K562 (cell line): ENCODE measurements at regions not wholly inside any gene's neighbourhood (a gene's known extent, or its start where the extent isn't known, plus 50 kb on each side); places are given as distances from the start of the nearest gene placed in this dataset.

Experiments used
- ATAC-seq: fragments of 200-7000 bp; cut with Tn5 transposase; 3 replicates; pipeline ENCODE4 v1.9.1; 2020; ENCODE audit warnings: moderate library complexity
- BruUV-seq: library from RNA; stranded (reverse); fragments of 400-500 nt; replicated peaks from 2 replicates; lab custom pipeline; 2021; lab: Mats Ljungman, UMichigan
- CTCF ChIA-PET: fragments of 300-600 bp; formaldehyde crosslinking; extraction: SDS; loops from one replicate; lab custom pipeline; 2021; ENCODE audit warnings: low intra/inter-chr PET ratio; lab: Yijun Ruan, JAX
- POLR2A ChIA-PET: fragments of 300-600, 350-650 bp; sonication (Branson Sonifier 250); formaldehyde crosslinking; extraction: SDS; loops from one replicate; lab custom pipeline; 2021; ENCODE audit warnings: antibody characterized with exemption, inconsistent platforms; lab: Yijun Ruan, JAX
- DNase-seq, 4 experiments: peaks; one replicate each; pipeline versions ENCODE4 v3.0.0 to v3.0.0-alpha.2; 2011 to 2018; ENCODE audit warnings: low spot score in 3 of 4, mixed read lengths in 3 of 4; ENCODE audit errors: extremely low read depth in 1 of 4
- FAIRE-seq: peaks from 2 replicates; lab custom pipeline; 2011; peaks lifted over from hg19 to GRCh38; lab: Jason Lieb, UNC
- H2AFZ ChIP-seq: 2 replicates; pipeline ENCODE4 v1.6.0; 2011; ENCODE audit warnings: low read depth, low read length, control low read depth, inconsistent platforms
- H3K27ac ChIP-seq: fragments of 200-600 bp; 3 replicates; pipeline ENCODE4 v1.8.0; 2011; ENCODE audit warnings: low read depth, mild to moderate bottlenecking, control low read depth, inconsistent platforms, low read length, moderate library complexity, mixed read lengths; ENCODE audit errors: extremely low read depth
- H3K27me3 ChIP-seq, 2 experiments: fragments of 300-600 bp in 1 of 2; 2 replicates in 1 of 2; 3 replicates in 1 of 2; pipeline versions ENCODE4 v1.6.0 to v1.8.0; 2011; ENCODE audit warnings: inconsistent platforms in 2 of 2, low read length in 2 of 2, mild to moderate bottlenecking in 1 of 2, mixed read lengths in 1 of 2, moderate library complexity in 1 of 2; ENCODE audit not compliant: control insufficient read depth in 2 of 2, insufficient read depth in 2 of 2
- H3K36me3 ChIP-seq: fragments of 300-600 bp; 3 replicates; pipeline ENCODE4 v1.8.0; 2011; ENCODE audit warnings: mild to moderate bottlenecking, low read length, inconsistent platforms; ENCODE audit not compliant: control insufficient read depth, insufficient read depth
- H3K4me1 ChIP-seq, 2 experiments: fragments of 200-600 bp in 1 of 2; replicated peaks in 1 of 2; 2 replicates in 1 of 2; 3 replicates in 1 of 2; pipeline versions ENCODE4 v1.5.1 to v1.8.0; 2011; ENCODE audit warnings: inconsistent platforms in 2 of 2, low read length in 2 of 2, mild to moderate bottlenecking in 1 of 2, mixed read lengths in 1 of 2, moderate library complexity in 1 of 2; ENCODE audit not compliant: control insufficient read depth in 2 of 2, insufficient read depth in 2 of 2
- H3K4me2 ChIP-seq: 2 replicates; pipeline ENCODE4 v1.6.1; 2011; ENCODE audit warnings: low read length, control low read depth, inconsistent platforms, mixed read lengths; ENCODE audit not compliant: insufficient read depth
- H3K4me3 ChIP-seq: fragments of 200-600 bp; sonication (generic), shearing (Covaris generic); 2 replicates; pipeline ENCODE4 v1.5.1; 2016; ENCODE audit warnings: control low read depth, inconsistent platforms
- H3K79me2 ChIP-seq: fragments of 200-600 bp; 3 replicates; pipeline ENCODE4 v1.8.0; 2011; ENCODE audit warnings: low read length, inconsistent platforms; ENCODE audit not compliant: control insufficient read depth, insufficient read depth
- H3K9ac ChIP-seq, 2 experiments: 2 replicates each; pipeline versions ENCODE4 v1.6.0 to v1.6.1; 2011; ENCODE audit warnings: low read depth in 2 of 2, low read length in 2 of 2, control low read depth in 1 of 2, inconsistent platforms in 1 of 2, mild to moderate bottlenecking in 1 of 2, mixed read lengths in 1 of 2; ENCODE audit not compliant: insufficient read depth in 1 of 2
- H3K9me1 ChIP-seq: one replicate; pipeline ENCODE4 v1.6.0; 2011; ENCODE audit warnings: inconsistent platforms, mild to moderate bottlenecking, low read length, moderate library complexity; ENCODE audit not compliant: control insufficient read depth, insufficient read depth
- H3K9me3 ChIP-seq: replicated peaks from 2 replicates; pipeline ENCODE4 v1.5.1; 2011; ENCODE audit warnings: low read depth, low read length, inconsistent platforms; ENCODE audit not compliant: control insufficient read depth, insufficient read depth
- H4K20me1 ChIP-seq: replicated peaks from 2 replicates; pipeline ENCODE4 v1.6.1; 2011; ENCODE audit warnings: low read length, inconsistent platforms, mixed read lengths; ENCODE audit not compliant: control insufficient read depth, insufficient read depth
- ADNP ChIP-seq: fragments of 200-800 bp; sonication (Bioruptor generic); IDR thresholded peaks from 2 replicates; pipeline ENCODE4 v1.6.1; 2016; ENCODE audit warnings: missing genetic modification characterization, missing compliant biosample characterization
- CHD4 ChIP-seq: fragments of 200-600 bp; sonication (generic); IDR thresholded peaks from 3 replicates; pipeline ENCODE4 v1.6.1; 2012; ENCODE audit warnings: low read depth, mild to moderate bottlenecking, mixed read lengths, low read length, inconsistent platforms; ENCODE audit not compliant: insufficient read depth, insufficient replicate concordance, poor library complexity, severe bottlenecking
- FOS ChIP-seq: IDR thresholded peaks from 3 replicates; pipeline ENCODE4 v1.6.1; 2011; ENCODE audit not compliant: insufficient read length; ENCODE audit errors: extremely low read depth
- IFI16 ChIP-seq: fragments of 250-450 bp; sonication (Bioruptor Pico); IDR thresholded peaks from 2 replicates; pipeline ENCODE4 v2.1.2; 2022; ENCODE audit warnings: mild to moderate bottlenecking, inconsistent platforms
- MBD2 ChIP-seq: sonication (generic); IDR thresholded peaks from 2 replicates; pipeline ENCODE4 v1.6.1; 2016; ENCODE audit warnings: low read depth, borderline replicate concordance
- MTA2 ChIP-seq: fragments of 450-650 bp; IDR thresholded peaks from 2 replicates; pipeline ENCODE4 v1.6.1; 2016; ENCODE audit warnings: low read depth
- NFYB ChIP-seq: IDR thresholded peaks from 2 replicates; pipeline ENCODE4 v1.6.1; 2011; ENCODE audit warnings: mild to moderate bottlenecking, moderate library complexity; ENCODE audit not compliant: insufficient read length; ENCODE audit errors: extremely low read depth
- NRF1 ChIP-seq, 2 experiments: fragments of 450-650 bp; IDR thresholded peaks in 1 of 2; conservative IDR thresholded peaks in 1 of 2; 2 replicates each; pipeline ENCODE4 v1.6.1; 2014; ENCODE audit warnings: mild to moderate bottlenecking in 2 of 2
- RNF2 ChIP-seq: sonication (generic); IDR thresholded peaks from 2 replicates; pipeline ENCODE4 v1.6.1; 2016
- SMC3 ChIP-seq: conservative IDR thresholded peaks from 2 replicates; pipeline ENCODE4 v1.6.1; 2011; ENCODE audit warnings: low read depth, low read length, improper control_type of control experiment; ENCODE audit not compliant: insufficient read depth
- TBP ChIP-seq: optimal IDR thresholded peaks from 2 replicates; pipeline ENCODE3; 2011; ENCODE audit warnings: low read depth, low read length, improper control_type of control experiment
- VEZF1 ChIP-seq: fragments of 200-800 bp; sonication (Bioruptor generic); IDR thresholded peaks from 2 replicates; pipeline ENCODE4 v1.6.1; 2017; ENCODE audit warnings: missing genetic modification characterization, missing compliant biosample characterization
- XRCC3 ChIP-seq: fragments of 450-650 bp; IDR thresholded peaks from 2 replicates; pipeline ENCODE4 v1.6.1; 2017; ENCODE audit warnings: mild to moderate bottlenecking, moderate library complexity
- ZNF592 ChIP-seq: fragments of 450-650 bp; IDR thresholded peaks from 2 replicates; pipeline ENCODE4 v1.6.1; 2017; ENCODE audit warnings: antibody characterized with exemption, mild to moderate bottlenecking
- ZNF79 ChIP-seq: fragments of 250-450 bp; sonication (Bioruptor Pico); IDR thresholded peaks from 2 replicates; pipeline ENCODE4 v1.4.0; 2020; ENCODE audit warnings: low read depth, mild to moderate bottlenecking, moderate library complexity
- ZSCAN29 ChIP-seq: fragments of 450-650 bp; IDR thresholded peaks from 2 replicates; pipeline ENCODE4 v1.6.1; 2017
- WGBS: fragments of 100-300 bp; shearing (Covaris generic); methylation state at CpG from one replicate; pipeline ENCODE4 v1.1.6; 2016; ENCODE audit warnings: low coverage, mixed read lengths; ENCODE audit not compliant: insufficient coverage; ENCODE audit errors: missing lambda C conversion rate; 5-methylcytosine and 5-hydroxymethylcytosine counted together
- in situ Hi-C: fragments of 300-500 bp; cut with MboI; formaldehyde crosslinking; loops from 4 replicates; pipeline ENCODE4 v1.15.0; 2018; ENCODE audit warnings: inconsistent platforms, mixed read lengths
- intact Hi-C: fragments of 100-400 bp; cut with micrococcal nuclease; formaldehyde crosslinking; loops from 2 replicates; pipeline ENCODE4 v1.14.2; 2022

GRCh38 chr6:165940366-165940765 is 227.3 kb downstream of the TBXT start (continued):
- TF ChIP-seq NFYB = no peak
- no peak for TF ChIP-seq XRCC3
- TF ChIP-seq ZSCAN29 = no peak
- TF ChIP-seq MBD2 = no peak
- TF ChIP-seq VEZF1 (CRISPR knock-in tag) = no peak
- no peak for TF ChIP-seq TBP
- TF ChIP-seq SMC3 = no peak
- TF ChIP-seq, all 486 proteins: peak for 0

GRCh38 chr6:165939601-165940290 is 227.9 kb downstream of the TBXT start:
- FAIRE-seq (no peak), ATAC-seq (no peak), DNase-seq (no peak)
- Histone ChIP-seq H3K36me3 (no peaks in the 10 kb centered on the region), H3K27me3 (peaks cover 0 to 9% of the 10 kb centered on the region in 2 experiments; a peak in 3 of 5 replicates), H3K4me3 (no peak overlapping the region), H3K4me2 (no peak overlapping the region), H3K9ac (no peak overlapping the region), H4K20me1 (no peaks in the 10 kb centered on the region), H3K9me1 (no peaks in the 10 kb centered on the region), H3K9me3 (no peaks in the 10 kb centered on the region), H3K79me2 (no peaks in the 10 kb centered on the region), H3K27ac (no peak overlapping the region), H3K4me1 (no peaks in the 10 kb centered on the region), H2AFZ (no peak overlapping the region)
- in situ Hi-C loops = no loop called here
- ChIA-PET CTCF (no interaction called here), POLR2A (no interaction called here)
- intact Hi-C loops = no loop called here
- BruUV-seq = no TSS peak
- 2% methylated on average over 10 of the region's 10 CpGs for WGBS
- TF ChIP-seq IFI16 (CRISPR knock-in tag) (no peak), NRF1 (conservative IDR thresholded peaks at IDR 0.05 in 1 of 2, IDR thresholded peaks at IDR 0.05 in 1 of 2) (no peak), MTA2 (no peak), CHD4 (no peak), ZNF79 (CRISPR knock-in tag) (no peak), ADNP (no peak), RNF2 (no peak), MBD2 (no peak), FOS (no peak), ZNF592 (no peak)
